H9 (cell line): ENCODE measurements at regions not wholly inside any gene's neighbourhood (a gene's known extent, or its start where the extent isn't known, plus 50 kb on each side); places are given as distances from the start of the nearest gene placed in this dataset.

Source experiments
- DNase-seq: peaks from one replicate; pipeline ENCODE4 v3.0.0-alpha.2; 2017
- H2AFZ ChIP-seq: one replicate; pipeline ENCODE4 v1.6.1; 2013; ENCODE audit warnings: mild to moderate bottlenecking, low read length, control low read depth, moderate library complexity
- H2AK5ac ChIP-seq: 2 replicates; pipeline ENCODE4 v1.6.1; 2013; ENCODE audit warnings: low read length, control low read depth, mixed read lengths; ENCODE audit not compliant: insufficient read length
- H2BK120ac ChIP-seq: one replicate; pipeline ENCODE4 v1.6.1; 2013; ENCODE audit warnings: low read depth, mild to moderate bottlenecking, low read length, control low read depth, inconsistent platforms; ENCODE audit not compliant: poor library complexity, severe bottlenecking
- H2BK12ac ChIP-seq: 2 replicates; pipeline ENCODE4 v1.6.1; 2013; ENCODE audit warnings: low read length, control low read depth, mixed read lengths, low read depth; ENCODE audit not compliant: insufficient read length
- H2BK15ac ChIP-seq: 2 replicates; pipeline ENCODE4 v1.6.1; 2013; ENCODE audit warnings: low read depth, low read length, control low read depth
- H2BK20ac ChIP-seq: one replicate; pipeline ENCODE4 v1.6.1; 2013; ENCODE audit warnings: low read depth, mild to moderate bottlenecking, low read length, control low read depth, inconsistent platforms; ENCODE audit not compliant: poor library complexity, severe bottlenecking
- H2BK5ac ChIP-seq: 2 replicates; pipeline ENCODE4 v1.6.1; 2013; ENCODE audit warnings: low read length, control low read depth, mixed read lengths; ENCODE audit not compliant: insufficient read length
- H3K14ac ChIP-seq: 2 replicates; pipeline ENCODE4 v1.6.1; 2013; ENCODE audit warnings: low read length, control low read depth; ENCODE audit not compliant: insufficient read depth
- H3K18ac ChIP-seq: 2 replicates; pipeline ENCODE4 v1.6.1; 2013; ENCODE audit warnings: low read depth, mild to moderate bottlenecking, mixed read lengths, low read length, control low read depth; ENCODE audit not compliant: insufficient read length
- H3K23ac ChIP-seq: 2 replicates; pipeline ENCODE4 v1.6.1; 2013; ENCODE audit warnings: low read length, control low read depth, mixed read lengths, low read depth; ENCODE audit not compliant: insufficient read length
- H3K23me2 ChIP-seq: 2 replicates; pipeline ENCODE4 v1.6.1; 2013; ENCODE audit warnings: low read depth, mild to moderate bottlenecking, mixed read lengths, low read length, control low read depth; ENCODE audit not compliant: insufficient read length, poor library complexity, severe bottlenecking
- H3K27ac ChIP-seq: 2 replicates; pipeline ENCODE4 v1.5.1; 2013; ENCODE audit warnings: low read length, control low read depth, mixed read lengths, low read depth; ENCODE audit not compliant: insufficient read length
- H3K27me3 ChIP-seq: 2 replicates; pipeline ENCODE4 v1.6.1; 2013; ENCODE audit warnings: low read length, control low read depth, inconsistent platforms; ENCODE audit not compliant: insufficient read depth
- H3K4ac ChIP-seq: 2 replicates; pipeline ENCODE4 v1.6.1; 2013; ENCODE audit warnings: low read depth, mild to moderate bottlenecking, control low read depth, inconsistent platforms, low read length, moderate library complexity
- H3K4me1 ChIP-seq: 2 replicates; pipeline ENCODE4 v1.6.1; 2013; ENCODE audit warnings: low read length, control low read depth, inconsistent platforms; ENCODE audit not compliant: insufficient read depth
- H3K4me2 ChIP-seq: 2 replicates; pipeline ENCODE4 v1.6.1; 2013; ENCODE audit warnings: low read length, control low read depth, mixed read lengths; ENCODE audit not compliant: insufficient read length, insufficient read depth
- H3K56ac ChIP-seq: 2 replicates; pipeline ENCODE4 v1.6.1; 2013; ENCODE audit warnings: low read depth, mild to moderate bottlenecking, mixed read lengths, low read length, control low read depth; ENCODE audit not compliant: insufficient read length
- H3K79me1 ChIP-seq: 2 replicates; pipeline ENCODE4 v1.6.1; 2013; ENCODE audit warnings: low read depth, mild to moderate bottlenecking, moderate library complexity, low read length, control low read depth, inconsistent platforms; ENCODE audit not compliant: insufficient read depth, poor library complexity, severe bottlenecking
- H3K79me2 ChIP-seq: 2 replicates; pipeline ENCODE4 v1.6.1; 2013; ENCODE audit warnings: low read length, control low read depth, inconsistent platforms; ENCODE audit not compliant: insufficient read depth
- H3K9ac ChIP-seq: 2 replicates; pipeline ENCODE4 v1.6.1; 2013; ENCODE audit warnings: low read length, control low read depth, mixed read lengths; ENCODE audit not compliant: insufficient read length; ENCODE audit errors: extremely low read depth
- H3K9me3 ChIP-seq: one replicate; pipeline ENCODE4 v1.6.1; 2013; ENCODE audit warnings: low read depth, low read length, inconsistent platforms; ENCODE audit not compliant: control insufficient read depth
- H3T11ph ChIP-seq: one replicate; pipeline ENCODE4 v1.6.1; 2013; ENCODE audit warnings: mild to moderate bottlenecking, low read length, control low read depth, inconsistent platforms
- H4K20me1 ChIP-seq: one replicate; pipeline ENCODE4 v1.6.1; 2013; ENCODE audit not compliant: control insufficient read depth, insufficient read length, insufficient read depth
- H4K5ac ChIP-seq: 2 replicates; pipeline ENCODE4 v1.6.1; 2013; ENCODE audit warnings: low read depth, mild to moderate bottlenecking, mixed read lengths, low read length, control low read depth; ENCODE audit not compliant: insufficient read length
- H4K8ac ChIP-seq: replicated peaks from 2 replicates; pipeline ENCODE4 v1.6.1; 2013; ENCODE audit warnings: low read length, control low read depth, mixed read lengths, low read depth; ENCODE audit not compliant: insufficient read length
- H4K91ac ChIP-seq: 2 replicates; pipeline ENCODE4 v1.6.1; 2013; ENCODE audit warnings: low read depth, mild to moderate bottlenecking, moderate library complexity, mixed read lengths, low read length, control low read depth; ENCODE audit not compliant: insufficient read length
- H3K27ac Mint-ChIP-seq, 3 experiments: 2 replicates in 2 of 3; 3 replicates in 1 of 3; pipeline ENCODE4 v1.8.0; 2020 to 2021; ENCODE audit warnings: mixed read lengths in 3 of 3, mild to moderate bottlenecking in 1 of 3, moderate library complexity in 1 of 3
- H3K27me3 Mint-ChIP-seq: 2 replicates; pipeline ENCODE4 v1.8.0; 2021; ENCODE audit warnings: low read depth, mild to moderate bottlenecking, moderate library complexity, mixed read lengths
- H3K36me3 Mint-ChIP-seq, 3 experiments: 2 replicates in 2 of 3; 3 replicates in 1 of 3; pipeline ENCODE4 v1.8.0; 2020 to 2021; ENCODE audit warnings: low read depth in 3 of 3, mixed read lengths in 3 of 3; ENCODE audit not compliant: insufficient read depth in 1 of 3
- H3K4me1 Mint-ChIP-seq, 2 experiments: 2 replicates each; pipeline ENCODE4 v1.8.0; 2020; ENCODE audit warnings: mixed read lengths in 2 of 2
- H3K4me3 Mint-ChIP-seq, 2 experiments: 2 replicates in 1 of 2; 3 replicates in 1 of 2; pipeline ENCODE4 v1.8.0; 2020 to 2021; ENCODE audit warnings: mild to moderate bottlenecking in 2 of 2, mixed read lengths in 2 of 2, moderate library complexity in 1 of 2
- H3K9me3 Mint-ChIP-seq, 2 experiments: 2 replicates in 1 of 2; 3 replicates in 1 of 2; pipeline ENCODE4 v1.8.0; 2020; ENCODE audit warnings: mild to moderate bottlenecking in 2 of 2, mixed read lengths in 2 of 2, moderate library complexity in 1 of 2
- CTCF ChIP-seq: fragments of 200-600 bp; sonication (generic); conservative IDR thresholded peaks from 3 replicates; pipeline ENCODE4 v1.8.0; 2021; ENCODE audit warnings: antibody characterized with exemption, mild to moderate bottlenecking
- WGBS: extraction: QIAGEN DNeasy Blood & Tissue Kit; methylation state at CpG from one replicate; pipeline ENCODE4 v1.1.7; 2013; ENCODE audit warnings: missing lambda C conversion rate, low lambda C conversion rate, mixed read lengths; ENCODE audit not compliant: insufficient read length; ENCODE audit errors: extremely low coverage; 5-methylcytosine and 5-hydroxymethylcytosine counted together

DNA sequence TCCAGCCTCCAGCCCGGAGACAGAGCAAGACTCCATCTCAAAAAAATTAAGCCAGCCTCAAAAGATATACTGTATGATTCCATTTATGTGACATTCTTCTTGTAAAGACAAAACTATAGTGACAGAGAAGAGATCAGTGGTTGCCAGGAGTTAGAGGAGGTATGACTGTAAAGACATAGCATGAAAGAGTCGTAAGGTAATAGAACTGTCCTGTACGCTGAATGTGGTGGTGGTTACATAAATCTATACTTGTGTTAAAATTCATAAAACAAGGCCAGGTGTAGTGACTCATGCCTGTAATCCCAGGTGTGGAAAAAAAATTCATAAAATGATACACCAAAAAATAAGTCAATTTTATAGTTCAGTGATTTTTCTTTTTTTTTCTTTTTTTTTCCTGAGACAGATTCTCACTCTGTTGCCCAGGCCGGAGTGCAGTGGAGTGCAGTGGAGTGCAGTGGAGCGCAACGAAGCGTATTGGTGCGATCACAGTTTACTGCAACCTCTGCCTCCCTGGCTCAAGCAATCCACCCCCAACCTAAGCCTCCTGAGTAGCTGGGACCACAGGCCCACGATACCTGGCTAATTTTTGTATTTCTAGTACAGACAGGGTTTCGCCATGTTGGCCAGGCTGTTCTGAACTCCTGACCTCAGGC, 84.9 kb upstream of the CXADR start:
- Histone ChIP-seq H3K4me2 (no peak overlapping the region), H3K27ac (no peak overlapping the region), H4K5ac (no peak overlapping the region), H4K20me1 (no peaks in the 10 kb centered on the region), H4K91ac (no peak overlapping the region), H3K9ac (no peak overlapping the region), H3K18ac (no peak overlapping the region), H3K27me3 (no peaks in the 10 kb centered on the region), H3K56ac (no peak overlapping the region), H2BK20ac (no peak overlapping the region), H2BK12ac (no peak overlapping the region), H3K14ac (no peak overlapping the region), H4K8ac (no peak overlapping the region), H2BK120ac (no peak overlapping the region), H3K79me2 (no peaks in the 10 kb centered on the region), H3T11ph (no peak overlapping the region), H2AK5ac (no peak overlapping the region), H3K4me1 (no peaks in the 10 kb centered on the region), H2AFZ (no peak overlapping the region), H3K9me3 (no peaks in the 10 kb centered on the region), H3K79me1 (no peaks in the 10 kb centered on the region), H3K23ac (no peak overlapping the region), H3K23me2 (no peaks in the 10 kb centered on the region), H2BK5ac (no peak overlapping the region), H3K4ac (no peak overlapping the region), H2BK15ac (no peak overlapping the region)
- no peak for DNase-seq
- Mint-ChIP-seq H3K9me3 (peaks cover 14 to 15% of the 10 kb centered on the region in 2 experiments; a peak in 4 of 5 replicates), H3K4me3 (no peak overlapping the region), H3K27ac (no peak overlapping the region; a peak in 1 of 7 replicates), H3K4me1 (peaks cover 11 to 15% of the 10 kb centered on the region in 2 experiments), H3K36me3 (peaks cover 0 to 5% (median 2%) of the 10 kb centered on the region in 3 experiments; a peak in 2 of 7 replicates), H3K27me3 (peaks cover 3% of the 10 kb centered on the region)
- WGBS = no CpG with 5 or more reads among the region's 10 CpGs
- TF ChIP-seq CTCF = no peak
